22Rv1 (cell line): ENCODE measurements at regions not wholly inside any gene's neighbourhood (a gene's known extent, or its start where the extent isn't known, plus 50 kb on each side); places are given as distances from the start of the nearest gene placed in this dataset.

ENCODE experiments used
- H3K27ac ChIP-seq: fragments of 450-650 bp; 2 replicates; pipeline ENCODE4 v1.5.1; 2017
- CTCF ChIP-seq: fragments of 450-650 bp; IDR thresholded peaks from 2 replicates; pipeline ENCODE4 v1.5.1; 2017; ENCODE audit warnings: mild to moderate bottlenecking
- ZFX ChIP-seq: fragments of 450-650 bp; IDR thresholded peaks from 2 replicates; pipeline ENCODE4 v1.6.1; 2017; ENCODE audit warnings: antibody characterized with exemption, borderline replicate concordance

GRCh38 chr9:73039271-73040263, 86.7 kb upstream of the ALDH1A1 start:
- no peak for TF ChIP-seq ZFX
- TF ChIP-seq CTCF: no peak
- no peak overlapping the region for H3K27ac ChIP-seq

- no peak for TF ChIP-seq ZFX
- no peak for TF ChIP-seq CTCF
- H3K27ac ChIP-seq: no peak overlapping the region
These were observed 85.8 kb upstream of the ALDH1A1 start for GRCh38 chr9:73038613-73039012.

- H3K27ac ChIP-seq: no peak overlapping the region
These were observed 85.2 kb upstream of the ALDH1A1 start for GRCh38 chr9:73038089-73038509.

GRCh38 chr9:73037613-73038012, 84.8 kb upstream of the ALDH1A1 start:
- H3K27ac ChIP-seq: no peak overlapping the region
- TF ChIP-seq ZFX (no peak), CTCF (no peak)

More at GRCh38 chr9:73038089-73038509, 85.2 kb upstream of the ALDH1A1 start:
- TF ChIP-seq ZFX (no peak), CTCF (no peak)

- no peak for TF ChIP-seq CTCF
- TF ChIP-seq ZFX: no peak
- H3K27ac ChIP-seq: no peak overlapping the region
These were observed 82.1 kb upstream of the ALDH1A1 start for GRCh38 chr9:73034962-73035361.

GRCh38 chr9:73031350-73031749, 78.5 kb upstream of the ALDH1A1 start:
- no peak for TF ChIP-seq ZFX
- TF ChIP-seq CTCF: no peak
- H3K27ac ChIP-seq: no peak overlapping the region

GRCh38 chr9:73030370-73031030, 77.6 kb upstream of the ALDH1A1 start:
- no peak overlapping the region for H3K27ac ChIP-seq
- TF ChIP-seq CTCF (no peak), ZFX (no peak)
